Retina (tissue), 1 donor: ENCODE measurements at regions not wholly inside any gene's neighbourhood (a gene's known extent, or its start where the extent isn't known, plus 50 kb on each side); places are given as distances from the start of the nearest gene placed in this dataset.
"Not testable (repeated sequence)": the region's sequence is repeated elsewhere in the genome, so short reads cannot be mapped to it uniquely, and the experiment has no call there.

ENCODE experiments used
- DNase-seq: peaks from one replicate; pipeline ENCODE4 v3.0.0-alpha.2; 2016

DNA sequence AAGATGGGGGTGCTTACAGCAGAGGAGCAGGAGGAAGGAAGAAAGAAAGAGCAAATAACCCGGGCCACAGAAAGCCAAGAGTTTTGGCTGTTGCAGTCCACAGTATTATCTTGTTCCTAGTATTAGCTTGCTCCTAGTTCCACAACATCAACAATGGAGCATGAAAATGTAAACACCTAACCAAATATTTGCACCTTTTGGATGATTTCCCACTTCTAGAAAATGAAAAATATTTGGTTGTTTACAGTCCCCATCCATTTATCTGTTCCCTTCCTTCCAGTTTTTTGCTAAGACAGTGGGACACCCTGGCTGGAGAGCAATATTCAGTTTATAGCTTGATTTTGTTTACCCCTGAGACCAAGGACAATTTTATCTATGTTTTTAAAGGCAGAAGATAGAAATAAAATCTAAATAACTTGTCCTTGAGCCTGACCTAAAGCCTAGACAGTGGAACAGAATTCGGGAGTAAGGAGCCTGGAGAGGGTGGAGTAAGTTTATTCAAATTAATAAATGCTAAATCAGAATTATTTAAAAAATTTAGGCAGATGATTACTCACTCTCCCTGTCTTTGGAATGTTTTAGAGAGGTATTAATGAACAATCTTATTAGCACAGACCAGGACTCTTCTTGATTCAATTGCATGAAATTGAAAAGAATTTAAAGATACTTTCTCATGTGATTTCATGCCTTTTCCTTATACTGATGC, 51.6 kb downstream of the RESF1 start:
- DNase-seq = no peak

DNA sequence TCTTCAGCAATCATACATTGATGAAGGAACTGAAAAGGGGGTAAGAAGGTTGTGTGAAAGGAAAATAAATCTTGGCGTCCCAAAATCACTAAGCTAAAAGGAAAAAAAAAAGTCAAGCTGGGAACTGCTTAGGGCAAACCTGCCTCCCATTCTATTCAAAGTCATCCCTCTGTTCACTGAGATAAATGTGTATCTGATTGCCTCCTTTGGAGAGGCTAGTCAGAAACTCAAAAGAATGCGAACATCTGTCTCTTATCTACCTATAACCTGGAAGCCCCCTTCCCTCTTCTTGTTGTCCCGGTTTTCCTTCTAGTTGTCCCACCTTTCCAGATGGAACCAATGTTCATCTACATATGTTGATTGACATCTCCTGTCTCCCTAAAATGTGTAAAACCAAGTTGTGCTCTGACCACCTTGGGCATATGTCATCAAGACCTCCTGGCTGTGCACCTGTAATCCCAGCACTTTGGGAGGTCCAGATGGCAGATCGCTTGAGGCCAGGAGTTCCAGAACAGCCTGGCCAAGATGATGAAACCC, 53.1 kb downstream of the RESF1 start:
- DNase-seq = no peak

DNA sequence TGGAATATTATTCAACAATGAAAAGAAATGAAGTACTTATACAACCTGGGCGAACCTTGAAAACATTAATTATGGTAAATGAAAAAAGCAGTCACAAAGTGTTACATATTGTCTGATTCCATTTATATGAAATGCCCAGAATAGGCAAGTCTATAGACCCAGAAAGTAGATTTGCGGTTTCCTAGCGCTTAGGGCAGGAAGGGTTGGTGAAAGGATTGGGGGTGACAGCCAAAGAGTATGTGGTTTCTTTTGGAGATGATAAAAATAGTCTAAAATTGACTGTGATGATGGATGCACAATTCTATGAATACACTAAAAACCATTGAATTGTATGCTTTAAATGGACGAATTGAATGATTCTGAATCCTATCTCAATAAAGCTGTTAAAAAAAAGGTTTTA, 55.8 kb downstream of the RESF1 start:
- DNase-seq = no peak

DNA sequence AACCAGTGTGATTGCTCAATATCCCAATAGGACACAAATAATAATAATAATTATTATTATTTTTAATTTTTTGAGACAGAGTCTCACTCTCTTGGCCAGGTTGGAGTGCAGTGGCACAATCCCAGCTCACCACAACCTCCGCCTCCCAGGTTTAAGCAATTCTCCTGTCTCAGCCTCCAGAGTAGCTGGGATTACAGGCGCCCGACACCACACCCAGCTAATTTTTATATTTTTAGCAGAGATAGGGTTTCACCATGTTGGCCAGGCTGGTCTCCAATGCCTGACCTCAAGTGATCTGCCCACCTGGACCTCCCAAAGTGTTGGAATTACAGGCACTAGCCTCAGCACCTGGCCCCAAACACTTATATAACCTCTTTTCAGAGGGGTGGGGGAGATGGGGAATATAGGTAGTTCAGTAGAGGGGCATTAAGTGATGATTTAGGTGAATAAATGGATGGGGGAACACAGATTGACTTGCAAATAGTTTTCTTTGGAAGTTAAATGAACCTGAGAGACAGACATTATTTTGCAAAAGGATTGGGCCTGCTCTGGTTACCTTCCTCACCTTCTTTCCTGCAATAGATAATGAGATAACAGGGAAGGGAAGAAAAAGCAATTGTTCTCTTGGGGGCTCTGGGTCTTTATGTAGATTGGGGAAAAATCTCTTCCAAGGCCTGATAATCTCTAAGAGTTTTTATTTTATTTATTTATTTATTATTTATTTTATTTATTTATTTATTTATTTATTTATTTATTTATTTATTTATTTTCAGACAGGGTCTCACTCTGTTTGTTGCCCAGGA, 57.7 kb downstream of the RESF1 start:
- DNase-seq = no peak

DNA sequence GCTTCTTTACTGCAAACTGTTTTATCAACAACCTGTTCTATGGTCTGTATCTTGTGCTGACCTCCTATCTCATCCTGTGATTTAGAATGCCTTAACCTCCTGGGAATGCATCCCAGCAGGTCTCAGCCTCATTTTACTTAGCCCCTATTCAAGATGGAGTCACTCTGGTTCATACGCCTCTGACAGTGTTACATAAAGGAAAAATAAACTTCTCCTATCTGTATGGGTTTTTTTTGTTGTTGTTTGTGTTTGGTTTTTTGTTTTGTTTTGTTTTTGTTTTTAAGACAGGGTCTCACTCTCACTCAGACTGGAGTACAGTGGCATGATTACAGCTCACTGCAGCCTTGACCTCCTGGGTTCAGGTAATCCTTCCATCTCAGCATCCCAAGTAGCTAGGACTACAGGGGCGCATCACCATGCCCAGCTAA, 62.1 kb downstream of the RESF1 start:
- DNase-seq = no peak

DNA sequence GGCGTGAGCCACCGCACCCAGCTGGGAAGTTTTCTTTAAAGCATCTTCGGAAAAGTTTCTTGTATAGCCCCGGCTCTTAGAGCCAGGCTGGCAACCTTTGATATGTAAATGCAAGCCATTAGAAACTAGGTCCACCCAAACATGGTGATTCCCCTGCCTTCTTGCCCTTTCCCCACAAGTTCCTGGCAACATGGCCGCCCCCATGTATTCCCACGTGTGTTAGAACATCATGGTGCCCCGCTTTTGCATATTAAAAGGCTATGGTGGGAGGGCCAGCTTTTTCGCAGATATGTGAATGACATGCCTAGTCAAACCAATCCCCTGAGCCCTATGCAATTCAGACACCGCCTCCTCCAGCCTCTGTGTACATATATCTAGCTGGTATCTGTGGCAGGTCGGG, 63.2 kb downstream of the RESF1 start:
- DNase-seq = not testable (repeated sequence)

DNA sequence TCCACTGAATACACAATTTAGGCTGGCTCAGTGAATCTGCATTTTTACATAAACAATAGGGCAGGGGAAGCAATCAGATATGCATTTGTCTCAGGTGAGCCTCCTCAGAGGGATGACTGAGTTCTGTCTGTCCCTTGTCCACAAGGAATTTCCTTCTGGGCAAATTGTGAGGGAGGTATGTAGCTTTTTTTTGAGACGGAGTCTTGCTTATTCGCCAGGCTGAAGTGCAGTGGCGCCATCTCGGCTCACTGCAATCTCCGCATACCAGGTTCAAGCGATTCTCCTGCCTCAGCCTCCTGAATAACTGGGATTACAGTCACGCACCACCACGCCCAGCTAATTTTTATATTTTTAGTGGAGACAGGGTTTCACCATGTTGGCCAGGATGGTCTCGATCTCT, 64.6 kb downstream of the RESF1 start:
- not testable (repeated sequence) for DNase-seq

DNA sequence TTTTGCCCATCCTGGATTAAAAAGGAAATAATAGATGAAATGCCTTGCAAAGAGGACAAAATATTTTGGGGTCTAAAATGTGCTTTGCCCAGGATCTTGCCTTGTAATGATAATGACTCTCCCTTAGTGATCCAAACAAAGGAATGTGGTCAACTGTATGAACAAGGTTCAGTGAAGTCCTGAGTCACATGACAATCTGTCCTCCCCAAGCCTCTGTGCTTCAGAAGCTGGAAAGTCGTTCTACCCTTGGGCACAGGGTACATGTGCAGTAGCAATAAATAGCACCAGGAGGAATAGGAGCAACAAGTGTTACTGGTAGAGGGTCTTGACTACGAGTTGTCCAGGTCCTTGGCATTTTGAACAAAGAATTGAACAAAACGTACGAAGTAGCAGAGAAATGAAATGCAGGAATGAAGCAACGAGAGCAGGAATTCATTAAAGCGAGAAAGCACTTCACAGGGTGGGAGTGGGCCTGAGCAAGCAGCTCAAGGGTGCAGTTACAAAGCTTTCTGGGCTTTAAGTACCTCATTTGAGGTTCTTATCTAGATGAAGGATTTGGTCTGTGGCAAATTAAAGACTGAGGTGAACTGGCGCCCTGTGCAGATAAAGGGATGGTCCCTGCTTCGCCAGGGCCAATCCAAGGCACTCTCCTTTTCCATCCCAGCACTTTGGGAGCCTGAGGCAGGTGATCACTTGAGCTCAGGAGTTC, 65.8 kb downstream of the RESF1 start:
- DNase-seq = no peak

DNA sequence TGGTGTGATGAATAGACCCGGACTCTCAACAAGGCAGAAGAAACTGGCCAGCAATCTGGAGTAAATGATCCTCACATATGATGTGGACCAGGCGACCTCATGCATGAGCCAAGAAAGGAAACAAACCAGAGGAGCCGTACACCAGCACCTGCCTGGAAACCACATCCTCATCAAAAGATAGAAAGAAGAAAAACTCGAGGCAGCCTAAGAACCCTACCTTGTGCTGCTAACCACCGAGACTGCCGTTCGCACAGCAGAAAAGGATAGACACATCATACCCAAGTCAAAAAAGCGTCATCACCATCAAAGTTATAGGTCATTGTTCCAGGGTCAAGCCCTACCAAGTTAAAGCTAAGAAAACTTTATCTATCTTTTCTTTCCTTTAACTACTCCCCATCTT, 66.7 kb downstream of the RESF1 start:
- DNase-seq = no peak

DNA sequence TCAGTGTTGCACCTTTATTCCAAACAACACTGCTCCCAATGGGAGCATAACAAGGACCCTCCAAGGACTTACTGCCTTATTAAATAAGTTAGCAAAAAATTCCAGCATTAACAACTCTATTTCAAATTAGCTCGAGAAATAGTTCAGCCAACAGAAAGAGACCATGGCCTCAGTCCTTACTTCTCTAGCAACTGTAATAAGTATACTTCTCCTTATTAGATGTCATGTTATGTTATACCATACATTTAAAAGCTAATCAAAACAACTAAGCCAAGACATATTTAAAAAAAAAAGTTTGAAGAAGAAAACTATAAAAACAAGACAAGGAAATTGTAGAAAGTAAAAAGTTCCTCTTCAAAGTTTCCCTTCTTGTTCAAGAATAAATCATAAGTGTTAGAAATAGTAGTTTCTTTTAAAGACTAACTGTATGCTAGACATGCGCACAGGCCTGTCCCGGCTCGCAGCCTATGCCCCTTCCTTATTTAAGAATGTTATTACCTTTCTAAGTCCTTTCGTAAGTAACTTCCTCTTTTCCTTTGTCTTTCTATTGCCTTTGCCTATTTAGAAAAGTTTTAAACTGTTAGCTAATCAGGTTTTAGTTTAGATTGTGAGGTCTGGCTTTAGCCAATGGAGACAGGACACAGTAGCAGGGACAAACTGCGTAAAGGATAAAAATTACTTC, 68.6 kb downstream of the RESF1 start:
- no peak for DNase-seq

DNA sequence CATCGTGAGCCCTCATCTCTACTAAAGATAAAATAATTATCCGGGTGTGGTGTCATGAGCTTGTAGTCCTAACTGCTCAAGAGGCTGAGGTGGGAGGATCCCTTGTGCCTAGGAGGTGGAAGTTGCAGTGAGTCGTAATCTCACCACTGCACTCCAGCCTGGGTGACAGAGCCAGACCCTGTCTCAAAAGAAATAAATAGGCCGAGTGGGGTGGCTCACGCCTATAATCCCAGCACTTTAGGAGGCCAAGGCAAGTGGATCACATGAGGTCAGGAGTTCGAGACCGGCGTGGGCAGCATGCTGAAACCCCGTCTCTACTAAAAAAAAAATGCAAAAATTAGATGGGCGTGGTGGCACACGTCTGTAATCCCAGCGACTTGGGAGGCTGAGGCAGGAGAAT, 70.9 kb downstream of the RESF1 start:
- no peak for DNase-seq

DNA sequence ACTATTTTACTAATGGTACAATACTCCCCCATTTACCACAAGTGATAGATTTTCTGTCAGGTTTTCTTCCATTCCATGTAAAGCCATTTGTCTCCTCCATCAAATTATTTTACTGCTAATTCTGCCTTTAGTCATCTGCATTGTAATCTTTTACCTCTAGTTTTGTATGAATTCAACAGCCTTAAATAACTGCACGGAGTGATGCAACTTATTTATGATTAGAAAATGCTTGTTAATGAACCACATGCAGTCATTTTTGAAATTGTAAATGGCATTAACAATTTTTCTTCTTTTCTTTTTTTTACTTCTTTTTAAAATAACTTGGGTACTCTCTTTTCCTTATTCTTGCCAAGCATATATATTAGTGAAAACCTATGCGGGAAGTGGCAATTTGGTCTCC, 71.5 kb downstream of the RESF1 start:
- DNase-seq = no peak

DNA sequence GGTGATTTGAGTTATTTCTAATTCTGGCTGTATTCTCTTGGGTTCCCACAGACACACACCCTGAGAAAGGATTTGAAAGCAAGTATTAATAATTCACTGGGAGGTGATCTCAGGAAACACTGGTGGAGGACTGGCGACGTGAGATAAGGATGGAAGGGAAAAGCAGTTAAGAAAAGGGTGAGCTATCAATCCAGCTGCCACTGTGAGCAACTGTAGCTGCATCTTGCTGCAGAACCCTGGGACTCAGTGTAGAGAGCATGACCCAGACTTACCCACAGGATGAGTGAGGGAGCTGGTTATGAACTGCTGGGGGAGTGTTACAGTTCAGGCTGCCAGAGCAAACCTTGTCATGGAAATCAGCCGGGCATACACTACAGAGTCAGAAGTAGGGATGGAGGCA, 71.9 kb downstream of the RESF1 start:
- peak; percentile 45 for DNase-seq

DNA sequence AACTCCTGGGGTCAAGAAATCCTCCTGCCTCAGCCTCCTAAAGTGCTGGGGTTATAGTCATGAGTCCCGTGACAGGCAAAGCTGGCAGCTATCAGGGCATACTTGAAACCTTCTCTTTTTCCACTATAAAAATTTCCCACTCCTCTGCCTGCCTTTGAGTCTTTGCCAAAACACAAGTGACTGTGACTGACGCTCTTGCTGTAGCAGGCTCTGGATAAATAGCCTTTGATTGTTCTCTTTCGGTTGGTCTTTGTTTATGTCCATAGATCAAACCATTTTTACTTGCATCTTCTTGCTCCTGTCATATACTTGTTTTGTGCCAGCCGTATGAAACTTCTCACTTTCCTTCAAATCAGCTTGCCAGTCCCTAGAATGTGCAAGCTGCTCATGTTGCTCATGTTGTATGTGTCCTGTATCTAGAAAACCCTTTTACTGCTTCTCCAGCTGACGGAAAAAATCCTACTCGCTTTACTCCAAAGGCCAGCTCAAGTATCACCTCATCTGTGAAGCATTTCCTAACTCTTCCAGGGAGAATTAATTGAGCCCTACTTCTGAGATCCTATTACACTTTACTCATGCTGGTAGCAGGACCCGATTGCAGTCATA, 73.1 kb downstream of the RESF1 start:
- DNase-seq = no peak

DNA sequence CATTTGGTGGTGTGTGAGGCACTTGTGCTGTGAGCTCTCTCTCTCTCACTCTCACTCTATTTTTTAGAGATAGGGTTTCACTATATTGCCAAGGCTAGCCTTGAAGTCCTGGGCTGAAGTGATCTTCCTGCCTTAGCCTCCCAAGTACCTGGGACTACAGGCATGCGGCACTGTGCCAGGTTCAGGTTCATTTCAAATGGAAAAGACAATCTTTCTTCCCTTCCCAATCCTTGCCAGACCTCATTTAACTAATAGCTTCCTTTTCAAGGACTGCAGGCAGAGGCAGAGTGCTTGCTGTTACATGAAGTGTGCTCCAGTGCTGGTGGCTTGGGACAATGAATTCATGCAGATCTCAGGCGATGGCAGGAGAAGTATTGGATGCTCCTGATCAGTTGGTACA, 73.2 kb upstream of the BICD1 start:
- no peak for DNase-seq

DNA sequence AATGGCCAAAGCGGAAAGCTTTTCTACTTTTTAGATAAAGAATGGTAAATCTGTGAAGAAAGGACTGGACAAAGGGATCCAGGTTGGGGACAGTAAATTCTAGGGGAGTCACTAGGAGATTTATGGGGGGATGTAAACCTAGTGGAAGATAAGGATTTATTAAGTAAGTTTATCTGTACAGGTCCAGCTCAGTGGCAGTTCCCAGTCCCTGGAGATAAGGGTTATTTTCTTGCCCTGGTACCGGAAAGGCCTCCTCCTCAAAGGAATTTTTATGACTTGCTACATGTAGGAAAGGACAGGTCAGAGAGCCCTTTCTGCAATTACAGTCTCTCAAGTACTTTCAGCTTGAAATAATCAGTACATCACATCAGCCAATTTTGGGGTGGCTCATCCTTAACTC, 72.6 kb upstream of the BICD1 start:
- no peak for DNase-seq

DNA sequence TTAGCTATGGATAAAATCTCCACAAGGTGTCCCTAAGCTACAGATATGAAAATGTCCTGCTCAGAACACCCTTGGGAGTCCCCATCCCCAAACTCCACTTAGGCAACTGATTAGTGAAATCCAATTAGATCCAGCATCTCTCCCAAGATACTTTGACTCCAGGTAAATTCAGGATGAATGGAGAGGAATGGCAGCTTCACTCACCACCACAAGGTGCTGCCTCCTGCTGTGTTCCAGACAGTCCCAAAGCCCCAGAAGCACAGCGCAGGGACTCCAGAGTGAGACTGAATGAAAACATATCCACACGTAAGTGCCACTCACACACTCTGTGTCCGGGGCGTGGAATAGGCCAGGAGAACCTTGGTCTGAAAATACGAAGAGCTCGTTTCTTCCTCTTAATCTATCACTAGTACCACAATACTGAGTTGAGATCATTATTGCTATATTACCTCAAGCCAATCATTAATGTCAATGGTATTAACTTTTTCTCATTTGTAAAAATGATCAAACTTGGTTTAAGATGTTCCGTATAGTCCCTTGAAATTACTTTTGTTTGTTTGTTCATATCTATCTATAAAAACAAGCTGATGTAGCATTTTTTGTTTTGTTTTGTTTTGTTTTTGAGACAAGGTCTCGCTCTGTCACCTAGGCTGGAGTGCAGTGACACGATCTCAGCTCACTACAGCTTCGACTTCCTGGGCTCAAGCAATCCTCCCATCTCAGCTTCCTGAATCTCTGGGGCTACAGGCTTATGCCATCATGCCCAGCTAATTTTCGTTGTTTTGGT, 70.0 kb upstream of the BICD1 start:
- DNase-seq = no peak

DNA sequence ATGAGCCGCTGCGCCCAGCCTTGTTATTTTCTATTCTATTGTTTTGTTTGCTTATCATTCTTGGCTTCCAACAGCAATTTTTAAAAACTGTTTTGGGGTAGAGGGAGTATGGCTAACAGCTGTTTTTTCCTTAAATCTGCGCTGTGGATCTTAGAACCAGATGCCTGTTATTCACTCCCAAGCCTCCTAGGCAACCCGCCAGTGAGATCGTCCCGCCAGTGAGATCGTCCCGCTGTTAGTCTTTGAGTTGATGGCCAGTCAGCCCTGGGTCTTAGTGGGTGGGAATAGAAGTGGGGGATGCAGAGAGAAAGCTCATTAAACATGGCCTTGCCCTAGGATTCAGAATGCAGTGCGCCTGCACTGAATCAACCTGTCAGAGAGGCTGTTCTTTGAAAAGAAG, 67.3 kb upstream of the BICD1 start:
- DNase-seq = no peak

DNA sequence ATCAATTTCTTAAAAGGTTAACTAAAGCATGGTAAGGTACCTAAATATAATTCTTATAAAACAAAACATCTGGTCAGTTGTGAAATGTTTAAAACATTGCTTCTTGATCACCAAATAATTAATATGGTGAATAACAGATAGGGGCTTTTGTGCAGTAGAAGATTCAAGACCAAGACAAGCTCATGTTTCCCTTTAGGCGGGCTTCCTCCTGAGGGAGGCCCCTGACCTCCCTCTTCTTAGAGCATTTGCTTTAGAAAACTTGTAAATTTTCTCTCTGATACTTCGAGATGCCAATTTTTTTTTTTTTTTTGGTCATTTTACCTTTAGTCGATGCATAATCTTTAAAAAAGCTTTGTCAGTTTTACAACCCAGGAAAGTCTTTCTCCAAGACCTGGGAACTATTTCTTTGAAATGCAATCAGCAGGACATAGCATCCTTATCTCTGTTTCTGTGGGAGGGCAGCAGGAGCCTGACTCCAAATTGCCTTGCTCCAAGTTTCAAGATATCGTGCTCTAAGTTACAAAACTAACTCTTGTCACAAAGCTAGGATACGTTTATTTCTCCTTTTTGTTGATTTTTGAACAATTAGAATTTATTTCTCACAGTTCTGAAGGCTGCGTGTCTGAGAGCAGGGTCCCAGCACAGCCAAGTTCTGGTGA, 66.6 kb upstream of the BICD1 start:
- DNase-seq = no peak

DNA sequence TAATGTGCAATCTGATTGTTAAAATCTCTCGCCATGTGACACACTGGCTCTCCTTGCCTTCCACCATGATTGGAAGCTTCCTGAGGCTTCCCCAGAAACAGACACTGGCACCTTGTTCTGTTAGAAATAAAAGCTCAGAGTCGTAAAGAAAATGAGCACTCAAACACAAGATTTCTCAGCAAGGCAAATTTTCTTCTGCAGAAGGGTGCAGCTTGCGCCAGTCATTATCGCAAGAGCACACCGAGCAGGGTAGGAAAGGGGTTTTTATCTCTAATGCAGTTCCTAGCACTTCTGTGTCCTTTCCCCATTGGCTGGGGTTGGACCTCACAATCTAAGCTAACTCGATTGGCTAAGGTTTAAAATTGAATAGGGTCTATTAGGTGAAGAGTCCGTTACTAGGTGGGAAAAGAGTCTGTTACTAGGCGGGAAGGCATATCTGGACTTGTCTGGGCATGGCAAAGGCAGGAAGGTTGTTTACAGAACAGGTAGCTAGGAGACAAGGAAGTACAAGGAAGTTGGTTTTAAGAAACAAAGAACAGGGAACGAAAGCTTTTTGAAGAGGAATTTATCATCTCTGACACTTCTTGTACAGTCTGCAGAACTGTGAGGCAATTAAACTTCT, 62.6 kb upstream of the BICD1 start:
- no peak for DNase-seq
